ENCODE measurements at regions not wholly inside any gene's neighbourhood (a gene's known extent, or its start where the extent isn't known, plus 50 kb on each side); places are given as distances from the start of the nearest gene placed in this dataset.

DNA sequence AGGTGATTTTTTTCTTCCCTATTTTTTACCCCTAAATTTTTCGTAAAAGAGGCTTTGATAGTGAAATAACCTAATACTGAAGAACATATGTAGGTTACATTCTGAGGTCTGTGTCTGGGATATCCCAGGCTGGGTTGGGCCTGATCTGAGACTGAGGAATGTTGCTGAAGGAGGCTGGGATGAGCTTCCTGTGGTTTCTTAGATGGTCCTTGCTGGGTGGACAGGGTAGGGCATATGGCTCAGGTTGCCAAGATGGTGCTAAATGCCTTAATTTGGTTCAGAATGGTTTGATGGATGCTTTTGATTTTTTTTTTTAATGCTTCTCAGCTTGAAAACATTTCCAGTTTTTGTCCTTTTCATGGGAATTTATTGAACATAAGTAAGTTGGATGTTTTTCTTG lies 124.6 kb upstream of the PMCH start:
- Histone ChIP-seq H4K12ac (ENCODE audit: low read depth, low read length) (no peak overlapping the region), H2BK12ac (ENCODE audit: low read length) (no peak overlapping the region), H3K23ac (ENCODE audit: low read length) (no peak overlapping the region), H3K9ac (ENCODE audit: low read length) (no peak overlapping the region), H4K8ac (ENCODE audit: low read depth, low read length) (no peak overlapping the region), H3K27me3 (ENCODE audit: insufficient read depth, low read length) (no peaks in the 10 kb centered on the region), H4K91ac (ENCODE audit: low read depth, low read length) (no peak overlapping the region), H3K79me2 (ENCODE audit: control insufficient read depth, insufficient read depth, low read length, poor library complexity) (no peaks in the 10 kb centered on the region), H3K4ac (ENCODE audit: low read depth, low read length) (no peak overlapping the region), H3K79me1 (ENCODE audit: low read length) (no peaks in the 10 kb centered on the region), H3K9me3 (ENCODE audit: insufficient read depth, low read depth, low read length) (no peaks in the 10 kb centered on the region), H3K4me1 (ENCODE audit: control insufficient read depth in 1 of 2, insufficient read depth in 2 of 2, low read length in 2 of 2) (no peaks in the 10 kb centered on the region), H3K36me3 (ENCODE audit: control insufficient read depth in 1 of 2, insufficient read depth in 2 of 2, low read length in 2 of 2) (no peaks in the 10 kb centered on the region), H2AK5ac (ENCODE audit: low read length) (no peak overlapping the region), H2AFZ (ENCODE audit: insufficient read depth, low read length, poor library complexity) (no peak overlapping the region), H3K4me3 (ENCODE audit: low read depth, low read length) (no peak overlapping the region), H3K14ac (ENCODE audit: low read length) (no peak overlapping the region), H2BK120ac (ENCODE audit: insufficient read depth, low read length, poor library complexity) (no peak overlapping the region), H3K18ac (ENCODE audit: low read length) (no peak overlapping the region), H2BK5ac (ENCODE audit: low read depth, low read length, poor library complexity) (no peak overlapping the region), H3K27ac (ENCODE audit: low read depth, low read length) (no peak overlapping the region), H3K4me2 (ENCODE audit: low read length) (no peak overlapping the region)
- DNase-seq: no peak
- WGBS (ENCODE audit: extremely low coverage, insufficient coverage, insufficient read length): no CpG with 5 or more reads among the region's 1 CpG

DNA sequence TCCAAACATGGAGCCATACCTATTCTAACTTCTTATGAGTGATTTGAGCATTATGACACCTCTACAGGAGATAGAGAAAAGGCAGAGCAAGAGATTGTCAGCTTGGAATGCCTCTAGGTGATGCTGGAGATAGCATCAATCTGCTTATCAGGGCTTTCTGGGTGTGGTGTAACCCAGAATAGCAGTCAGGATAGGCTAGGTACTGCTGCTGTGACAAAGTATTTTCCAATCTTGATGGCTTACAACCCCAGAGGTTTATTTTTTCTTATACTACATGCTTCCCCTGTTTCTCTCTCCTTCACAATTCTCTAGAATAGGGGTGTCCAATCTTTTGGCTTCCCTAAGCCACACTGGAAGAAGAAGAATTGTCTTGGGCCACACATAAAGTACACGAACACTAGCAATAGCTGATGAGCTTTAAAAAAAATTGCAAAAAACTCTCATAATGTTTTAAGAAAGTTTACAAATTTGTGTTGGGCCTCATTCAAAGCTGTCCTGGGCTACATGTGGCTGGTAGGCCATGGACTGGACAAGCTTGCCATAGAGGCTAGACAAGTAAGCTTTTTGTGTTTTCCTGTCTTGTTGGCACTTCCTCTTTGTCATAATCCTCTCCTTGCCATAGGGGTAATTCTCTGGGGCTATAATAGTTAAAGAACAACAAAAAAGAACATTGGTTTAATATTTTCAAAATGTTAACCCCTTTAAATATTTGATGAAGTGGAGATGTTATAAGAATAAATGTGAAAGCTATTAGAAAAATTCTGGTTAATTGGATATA lies 123.9 kb upstream of the PMCH start:
- DNase-seq: peak in 1 of 2 donors; percentile 20
- H3K27me3 ChIP-seq (ENCODE audit: insufficient read depth, low read length): no peaks in the 10 kb centered on the region
- H3K9ac ChIP-seq (ENCODE audit: low read length): no peak overlapping the region
- no peak overlapping the region for H4K12ac ChIP-seq (ENCODE audit: low read depth, low read length)
- no peaks in the 10 kb centered on the region for H3K9me3 ChIP-seq (ENCODE audit: insufficient read depth, low read depth, low read length)
- no peak overlapping the region for H2BK120ac ChIP-seq (ENCODE audit: insufficient read depth, low read length, poor library complexity)
- H3K4me2 ChIP-seq (ENCODE audit: low read length): no peak overlapping the region
- H3K4me3 ChIP-seq (ENCODE audit: low read depth, low read length): no peak overlapping the region
- no peaks in the 10 kb centered on the region for H3K4me1 ChIP-seq (ENCODE audit: control insufficient read depth in 1 of 2, insufficient read depth in 2 of 2, low read length in 2 of 2)
- no peak overlapping the region for H3K23ac ChIP-seq (ENCODE audit: low read length)
- H2BK5ac ChIP-seq (ENCODE audit: low read depth, low read length, poor library complexity): no peak overlapping the region
- no peak overlapping the region for H3K18ac ChIP-seq (ENCODE audit: low read length)
- WGBS (ENCODE audit: extremely low coverage, insufficient coverage, insufficient read length): no CpG with 5 or more reads among the region's 1 CpG
- H3K36me3 ChIP-seq (ENCODE audit: control insufficient read depth in 1 of 2, insufficient read depth in 2 of 2, low read length in 2 of 2): no peaks in the 10 kb centered on the region
- no peak overlapping the region for H4K8ac ChIP-seq (ENCODE audit: low read depth, low read length)
- H3K79me2 ChIP-seq (ENCODE audit: control insufficient read depth, insufficient read depth, low read length, poor library complexity): no peaks in the 10 kb centered on the region
- H2BK12ac ChIP-seq (ENCODE audit: low read length): no peak overlapping the region
- H3K14ac ChIP-seq (ENCODE audit: low read length): no peak overlapping the region
- H4K91ac ChIP-seq (ENCODE audit: low read depth, low read length): no peak overlapping the region
- no peak overlapping the region for H3K4ac ChIP-seq (ENCODE audit: low read depth, low read length)
- H3K27ac ChIP-seq (ENCODE audit: low read depth, low read length): no peak overlapping the region
- H3K79me1 ChIP-seq (ENCODE audit: low read length): no peaks in the 10 kb centered on the region
- H2AK5ac ChIP-seq (ENCODE audit: low read length): no peak overlapping the region
- no peak overlapping the region for H2AFZ ChIP-seq (ENCODE audit: insufficient read depth, low read length, poor library complexity)

DNA sequence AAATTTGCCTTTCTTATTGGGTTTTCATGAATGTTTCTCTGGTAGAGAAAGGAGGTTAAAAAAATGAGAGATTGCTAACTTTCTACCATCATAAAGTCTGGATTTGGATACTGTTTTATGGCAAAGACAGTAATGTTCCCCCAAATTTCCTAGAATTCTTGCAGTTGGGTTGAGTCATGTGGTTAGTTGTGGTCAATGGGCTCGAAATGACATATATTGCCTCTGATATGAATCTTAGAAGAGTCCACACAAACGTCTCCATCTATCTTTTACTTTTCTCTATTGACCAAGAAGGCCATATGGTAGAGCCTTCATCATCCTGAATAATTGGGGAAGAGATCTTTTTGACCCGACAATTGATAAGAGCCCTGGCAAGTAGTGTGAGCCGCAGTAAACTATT lies 119.5 kb upstream of the PMCH start:
- H2BK12ac ChIP-seq (ENCODE audit: low read length): no peak overlapping the region
- H3K79me2 ChIP-seq (ENCODE audit: control insufficient read depth, insufficient read depth, low read length, poor library complexity): no peaks in the 10 kb centered on the region
- no peak overlapping the region for H3K4me2 ChIP-seq (ENCODE audit: low read length)
- H3K27me3 ChIP-seq (ENCODE audit: insufficient read depth, low read length): no peaks in the 10 kb centered on the region
- no peak overlapping the region for H2BK120ac ChIP-seq (ENCODE audit: insufficient read depth, low read length, poor library complexity)
- DNase-seq: no peak
- no peak overlapping the region for H2AK5ac ChIP-seq (ENCODE audit: low read length)
- no peak overlapping the region for H3K18ac ChIP-seq (ENCODE audit: low read length)
- H3K36me3 ChIP-seq (ENCODE audit: control insufficient read depth in 1 of 2, insufficient read depth in 2 of 2, low read length in 2 of 2): no peaks in the 10 kb centered on the region
- no peak overlapping the region for H2AFZ ChIP-seq (ENCODE audit: insufficient read depth, low read length, poor library complexity)
- H4K91ac ChIP-seq (ENCODE audit: low read depth, low read length): no peak overlapping the region
- H3K23ac ChIP-seq (ENCODE audit: low read length): no peak overlapping the region
- no peak overlapping the region for H4K8ac ChIP-seq (ENCODE audit: low read depth, low read length)
- no peak overlapping the region for H3K27ac ChIP-seq (ENCODE audit: low read depth, low read length)
- no peak overlapping the region for H4K12ac ChIP-seq (ENCODE audit: low read depth, low read length)
- no peaks in the 10 kb centered on the region for H3K4me1 ChIP-seq (ENCODE audit: control insufficient read depth in 1 of 2, insufficient read depth in 2 of 2, low read length in 2 of 2)
- H3K9ac ChIP-seq (ENCODE audit: low read length): no peak overlapping the region
- H2BK5ac ChIP-seq (ENCODE audit: low read depth, low read length, poor library complexity): no peak overlapping the region
- H3K79me1 ChIP-seq (ENCODE audit: low read length): no peaks in the 10 kb centered on the region
- H3K14ac ChIP-seq (ENCODE audit: low read length): no peak overlapping the region
- H3K9me3 ChIP-seq (ENCODE audit: insufficient read depth, low read depth, low read length): no peaks in the 10 kb centered on the region
- no CpG with 5 or more reads among the region's 4 CpGs for WGBS (ENCODE audit: extremely low coverage, insufficient coverage, insufficient read length)
- H3K4ac ChIP-seq (ENCODE audit: low read depth, low read length): no peak overlapping the region
- no peak overlapping the region for H3K4me3 ChIP-seq (ENCODE audit: low read depth, low read length)

DNA sequence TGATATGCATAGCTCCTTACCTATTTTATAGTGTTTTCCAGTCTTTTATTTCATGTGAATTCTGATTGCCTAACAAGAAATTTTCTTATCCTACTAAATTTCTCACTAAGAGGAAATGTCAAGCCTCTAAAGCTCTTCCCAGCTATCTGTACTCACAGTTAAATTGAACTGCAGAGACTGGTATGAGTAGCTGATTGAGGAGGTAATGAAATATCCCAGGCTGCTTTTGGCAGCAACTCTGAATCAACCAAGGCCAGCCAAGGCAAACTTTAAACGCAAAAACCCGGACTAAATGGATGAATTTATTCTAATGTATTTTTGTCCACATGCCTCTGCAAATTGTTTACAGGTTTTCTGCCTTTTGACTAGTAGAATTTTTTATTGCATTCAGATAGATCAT lies 119.1 kb upstream of the PMCH start:
- Histone ChIP-seq H3K9ac (ENCODE audit: low read length) (no peak overlapping the region), H3K4ac (ENCODE audit: low read depth, low read length) (no peak overlapping the region), H3K4me3 (ENCODE audit: low read depth, low read length) (no peak overlapping the region), H3K4me1 (ENCODE audit: control insufficient read depth in 1 of 2, insufficient read depth in 2 of 2, low read length in 2 of 2) (no peaks in the 10 kb centered on the region), H2BK5ac (ENCODE audit: low read depth, low read length, poor library complexity) (no peak overlapping the region), H3K4me2 (ENCODE audit: low read length) (no peak overlapping the region), H3K36me3 (ENCODE audit: control insufficient read depth in 1 of 2, insufficient read depth in 2 of 2, low read length in 2 of 2) (no peaks in the 10 kb centered on the region), H3K27me3 (ENCODE audit: insufficient read depth, low read length) (no peaks in the 10 kb centered on the region), H4K91ac (ENCODE audit: low read depth, low read length) (no peak overlapping the region), H4K12ac (ENCODE audit: low read depth, low read length) (no peak overlapping the region), H2AK5ac (ENCODE audit: low read length) (no peak overlapping the region), H4K8ac (ENCODE audit: low read depth, low read length) (no peak overlapping the region), H2BK120ac (ENCODE audit: insufficient read depth, low read length, poor library complexity) (no peak overlapping the region), H3K9me3 (ENCODE audit: insufficient read depth, low read depth, low read length) (no peaks in the 10 kb centered on the region), H3K27ac (ENCODE audit: low read depth, low read length) (no peak overlapping the region), H2AFZ (ENCODE audit: insufficient read depth, low read length, poor library complexity) (no peak overlapping the region), H3K18ac (ENCODE audit: low read length) (no peak overlapping the region), H3K23ac (ENCODE audit: low read length) (no peak overlapping the region), H3K14ac (ENCODE audit: low read length) (no peak overlapping the region), H3K79me2 (ENCODE audit: control insufficient read depth, insufficient read depth, low read length, poor library complexity) (no peaks in the 10 kb centered on the region), H2BK12ac (ENCODE audit: low read length) (no peak overlapping the region), H3K79me1 (ENCODE audit: low read length) (no peaks in the 10 kb centered on the region)
- DNase-seq: no peak
- no CpG with 5 or more reads among the region's 2 CpGs for WGBS (ENCODE audit: extremely low coverage, insufficient coverage, insufficient read length)
